ENCODE measurements at regions not wholly inside any gene's neighbourhood (a gene's known extent, or its start where the extent isn't known, plus 50 kb on each side); places are given as distances from the start of the nearest gene placed in this dataset.

GRCh38 chr21:17455451-17455850 is 57.4 kb upstream of the CXADR start:
- no peaks in the 10 kb centered on the region for H3K36me3 ChIP-seq (ENCODE audit: insufficient read depth, low read length)
- H3K4me1 ChIP-seq (ENCODE audit: insufficient read depth, low read length) = no peaks in the 10 kb centered on the region
- H3K9me3 ChIP-seq (ENCODE audit: control insufficient read depth, insufficient read depth, low read length) = no peaks in the 10 kb centered on the region
- H3K9ac ChIP-seq (ENCODE audit: low read depth, low read length) = peak overlapping the region; percentile 58

- H3K4me1 ChIP-seq (ENCODE audit: insufficient read depth, low read length) = no peaks in the 10 kb centered on the region
- no peak overlapping the region for H3K9ac ChIP-seq (ENCODE audit: low read depth, low read length)
These were observed 54.6 kb upstream of the CXADR start for GRCh38 chr21:17458279-17458678.

GRCh38 chr21:17460094-17460493 is 52.7 kb upstream of the CXADR start:
- Histone ChIP-seq H3K9ac (ENCODE audit: low read depth, low read length) (no peak overlapping the region), H3K9me3 (ENCODE audit: control insufficient read depth, insufficient read depth, low read length) (no peaks in the 10 kb centered on the region), H3K36me3 (ENCODE audit: insufficient read depth, low read length) (no peaks in the 10 kb centered on the region), H3K4me1 (ENCODE audit: insufficient read depth, low read length) (no peaks in the 10 kb centered on the region)

More at GRCh38 chr21:17458279-17458678, 54.6 kb upstream of the CXADR start:
- no peaks in the 10 kb centered on the region for H3K9me3 ChIP-seq (ENCODE audit: control insufficient read depth, insufficient read depth, low read length)
- no peaks in the 10 kb centered on the region for H3K36me3 ChIP-seq (ENCODE audit: insufficient read depth, low read length)

GRCh38 chr21:17461014-17461413 is 51.8 kb upstream of the CXADR start:
- no peaks in the 10 kb centered on the region for H3K36me3 ChIP-seq (ENCODE audit: insufficient read depth, low read length)
- H3K9ac ChIP-seq (ENCODE audit: low read depth, low read length) = no peak overlapping the region
- H3K4me1 ChIP-seq (ENCODE audit: insufficient read depth, low read length) = no peaks in the 10 kb centered on the region
- no peaks in the 10 kb centered on the region for H3K9me3 ChIP-seq (ENCODE audit: control insufficient read depth, insufficient read depth, low read length)

GRCh38 chr21:17461582-17461981 is 51.3 kb upstream of the CXADR start:
- Histone ChIP-seq H3K9ac (ENCODE audit: low read depth, low read length) (no peak overlapping the region), H3K36me3 (ENCODE audit: insufficient read depth, low read length) (no peaks in the 10 kb centered on the region), H3K9me3 (ENCODE audit: control insufficient read depth, insufficient read depth, low read length) (no peaks in the 10 kb centered on the region), H3K4me1 (ENCODE audit: insufficient read depth, low read length) (no peaks in the 10 kb centered on the region)

- H3K9ac ChIP-seq (ENCODE audit: low read depth, low read length) = no peak overlapping the region
- no peaks in the 10 kb centered on the region for H3K36me3 ChIP-seq (ENCODE audit: insufficient read depth, low read length)
- H3K4me1 ChIP-seq (ENCODE audit: insufficient read depth, low read length) = no peaks in the 10 kb centered on the region
- no peaks in the 10 kb centered on the region for H3K9me3 ChIP-seq (ENCODE audit: control insufficient read depth, insufficient read depth, low read length)
These were observed 50.4 kb upstream of the CXADR start for GRCh38 chr21:17462276-17462981.

All from ES-I3 (cell line).